ENCODE measurements at regions not wholly inside any gene's neighbourhood (a gene's known extent, or its start where the extent isn't known, plus 50 kb on each side); places are given as distances from the start of the nearest gene placed in this dataset.

DNA sequence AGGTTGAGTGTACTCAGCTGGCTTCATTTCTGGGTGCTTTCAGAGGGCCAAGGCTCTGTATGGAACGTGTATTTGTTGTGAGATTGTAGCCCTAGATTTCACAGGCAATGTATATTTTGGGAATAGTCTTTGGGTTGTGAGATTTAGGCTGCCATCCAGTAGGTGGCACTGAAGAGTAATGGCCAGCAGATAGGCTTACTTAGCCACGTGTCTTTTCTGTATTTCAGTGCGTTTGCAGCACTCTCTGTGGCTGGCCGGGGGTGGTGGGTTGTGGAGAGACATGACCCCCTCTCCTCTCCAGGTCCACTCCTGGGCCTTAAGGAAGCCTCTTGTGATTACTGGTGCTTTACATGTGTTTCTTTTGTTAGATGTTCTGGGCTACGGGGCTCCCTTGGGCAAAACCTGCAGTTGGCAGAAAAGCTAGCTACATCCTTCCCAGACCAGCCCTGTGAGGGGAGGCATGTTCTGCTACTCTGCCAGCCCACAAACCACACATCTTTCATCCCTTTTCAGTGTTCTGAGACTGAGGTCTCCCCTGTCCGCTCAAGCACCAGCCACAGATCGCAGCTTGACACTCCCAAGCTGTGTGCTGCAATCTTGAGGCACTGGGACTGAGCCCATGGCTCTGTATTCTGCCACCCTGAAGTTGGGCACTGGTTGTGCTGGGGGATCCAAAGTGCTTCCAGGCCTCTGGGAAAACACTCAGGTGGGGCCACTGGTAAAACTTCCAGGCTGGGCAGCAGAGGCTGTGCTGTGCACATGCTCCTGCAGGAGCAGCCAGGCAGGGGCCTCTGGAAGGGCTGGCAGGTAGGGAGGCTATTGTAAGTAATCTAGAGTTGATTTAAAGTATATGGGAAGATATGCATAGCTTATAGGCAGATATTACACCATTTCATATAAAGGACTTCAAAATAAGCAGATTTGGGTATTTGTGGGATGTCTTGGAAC lies 1096.8 kb upstream of the PCDH20 start:
- no peak for TF ChIP-seq RARB (CRISPR knock-in tag; IDR thresholded peaks at IDR 0.05)
- TF ChIP-seq, protein P1, sequence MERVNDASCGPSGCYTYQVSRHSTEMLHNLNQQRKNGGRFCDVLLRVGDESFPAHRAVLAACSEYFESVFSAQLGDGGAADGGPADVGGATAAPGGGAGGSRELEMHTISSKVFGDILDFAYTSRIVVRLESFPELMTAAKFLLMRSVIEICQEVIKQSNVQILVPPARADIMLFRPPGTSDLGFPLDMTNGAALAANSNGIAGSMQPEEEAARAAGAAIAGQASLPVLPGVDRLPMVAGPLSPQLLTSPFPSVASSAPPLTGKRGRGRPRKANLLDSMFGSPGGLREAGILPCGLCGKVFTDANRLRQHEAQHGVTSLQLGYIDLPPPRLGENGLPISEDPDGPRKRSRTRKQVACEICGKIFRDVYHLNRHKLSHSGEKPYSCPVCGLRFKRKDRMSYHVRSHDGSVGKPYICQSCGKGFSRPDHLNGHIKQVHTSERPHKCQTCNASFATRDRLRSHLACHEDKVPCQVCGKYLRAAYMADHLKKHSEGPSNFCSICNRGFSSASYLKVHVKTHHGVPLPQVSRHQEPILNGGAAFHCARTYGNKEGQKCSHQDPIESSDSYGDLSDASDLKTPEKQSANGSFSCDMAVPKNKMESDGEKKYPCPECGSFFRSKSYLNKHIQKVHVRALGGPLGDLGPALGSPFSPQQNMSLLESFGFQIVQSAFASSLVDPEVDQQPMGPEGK (CRISPR knock-in tag; IDR thresholded peaks at IDR 0.05; ENCODE audit: borderline replicate concordance), result no peak
- TF ChIP-seq, protein P2, sequence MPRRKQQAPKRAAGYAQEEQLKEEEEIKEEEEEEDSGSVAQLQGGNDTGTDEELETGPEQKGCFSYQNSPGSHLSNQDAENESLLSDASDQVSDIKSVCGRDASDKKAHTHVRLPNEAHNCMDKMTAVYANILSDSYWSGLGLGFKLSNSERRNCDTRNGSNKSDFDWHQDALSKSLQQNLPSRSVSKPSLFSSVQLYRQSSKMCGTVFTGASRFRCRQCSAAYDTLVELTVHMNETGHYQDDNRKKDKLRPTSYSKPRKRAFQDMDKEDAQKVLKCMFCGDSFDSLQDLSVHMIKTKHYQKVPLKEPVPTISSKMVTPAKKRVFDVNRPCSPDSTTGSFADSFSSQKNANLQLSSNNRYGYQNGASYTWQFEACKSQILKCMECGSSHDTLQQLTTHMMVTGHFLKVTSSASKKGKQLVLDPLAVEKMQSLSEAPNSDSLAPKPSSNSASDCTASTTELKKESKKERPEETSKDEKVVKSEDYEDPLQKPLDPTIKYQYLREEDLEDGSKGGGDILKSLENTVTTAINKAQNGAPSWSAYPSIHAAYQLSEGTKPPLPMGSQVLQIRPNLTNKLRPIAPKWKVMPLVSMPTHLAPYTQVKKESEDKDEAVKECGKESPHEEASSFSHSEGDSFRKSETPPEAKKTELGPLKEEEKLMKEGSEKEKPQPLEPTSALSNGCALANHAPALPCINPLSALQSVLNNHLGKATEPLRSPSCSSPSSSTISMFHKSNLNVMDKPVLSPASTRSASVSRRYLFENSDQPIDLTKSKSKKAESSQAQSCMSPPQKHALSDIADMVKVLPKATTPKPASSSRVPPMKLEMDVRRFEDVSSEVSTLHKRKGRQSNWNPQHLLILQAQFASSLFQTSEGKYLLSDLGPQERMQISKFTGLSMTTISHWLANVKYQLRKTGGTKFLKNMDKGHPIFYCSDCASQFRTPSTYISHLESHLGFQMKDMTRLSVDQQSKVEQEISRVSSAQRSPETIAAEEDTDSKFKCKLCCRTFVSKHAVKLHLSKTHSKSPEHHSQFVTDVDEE (CRISPR knock-in tag; IDR thresholded peaks at IDR 0.05), result no peak
- TF ChIP-seq TCF4 (CRISPR knock-in tag; IDR thresholded peaks at IDR 0.05; ENCODE audit: borderline replicate concordance), result no peak
- TF ChIP-seq ZNF565 (CRISPR knock-in tag; conservative IDR thresholded peaks at IDR 0.05; ENCODE audit: low read depth), result no peak
- no peak for TF ChIP-seq TOX (CRISPR knock-in tag; IDR thresholded peaks at IDR 0.05; ENCODE audit: borderline replicate concordance)
- no peak for TF ChIP-seq SNAI2 (CRISPR knock-in tag; IDR thresholded peaks at IDR 0.05)
- no peak for TF ChIP-seq GLIS3 (CRISPR knock-in tag; IDR thresholded peaks at IDR 0.05)
- TF ChIP-seq, protein P3, sequence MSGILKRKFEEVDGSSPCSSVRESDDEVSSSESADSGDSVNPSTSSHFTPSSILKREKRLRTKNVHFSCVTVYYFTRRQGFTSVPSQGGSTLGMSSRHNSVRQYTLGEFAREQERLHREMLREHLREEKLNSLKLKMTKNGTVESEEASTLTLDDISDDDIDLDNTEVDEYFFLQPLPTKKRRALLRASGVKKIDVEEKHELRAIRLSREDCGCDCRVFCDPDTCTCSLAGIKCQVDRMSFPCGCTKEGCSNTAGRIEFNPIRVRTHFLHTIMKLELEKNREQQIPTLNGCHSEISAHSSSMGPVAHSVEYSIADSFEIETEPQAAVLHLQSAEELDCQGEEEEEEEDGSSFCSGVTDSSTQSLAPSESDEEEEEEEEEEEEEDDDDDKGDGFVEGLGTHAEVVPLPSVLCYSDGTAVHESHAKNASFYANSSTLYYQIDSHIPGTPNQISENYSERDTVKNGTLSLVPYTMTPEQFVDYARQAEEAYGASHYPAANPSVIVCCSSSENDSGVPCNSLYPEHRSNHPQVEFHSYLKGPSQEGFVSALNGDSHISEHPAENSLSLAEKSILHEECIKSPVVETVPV (CRISPR knock-in tag; IDR thresholded peaks at IDR 0.05), result no peak
- TF ChIP-seq ZFP3 (CRISPR knock-in tag; IDR thresholded peaks at IDR 0.05), result no peak
- TF ChIP-seq OSR1 (CRISPR knock-in tag; IDR thresholded peaks at IDR 0.05), result no peak
- no peak for TF ChIP-seq BACH2 (CRISPR knock-in tag; IDR thresholded peaks at IDR 0.05; ENCODE audit: borderline replicate concordance)
- TF ChIP-seq, protein P4, sequence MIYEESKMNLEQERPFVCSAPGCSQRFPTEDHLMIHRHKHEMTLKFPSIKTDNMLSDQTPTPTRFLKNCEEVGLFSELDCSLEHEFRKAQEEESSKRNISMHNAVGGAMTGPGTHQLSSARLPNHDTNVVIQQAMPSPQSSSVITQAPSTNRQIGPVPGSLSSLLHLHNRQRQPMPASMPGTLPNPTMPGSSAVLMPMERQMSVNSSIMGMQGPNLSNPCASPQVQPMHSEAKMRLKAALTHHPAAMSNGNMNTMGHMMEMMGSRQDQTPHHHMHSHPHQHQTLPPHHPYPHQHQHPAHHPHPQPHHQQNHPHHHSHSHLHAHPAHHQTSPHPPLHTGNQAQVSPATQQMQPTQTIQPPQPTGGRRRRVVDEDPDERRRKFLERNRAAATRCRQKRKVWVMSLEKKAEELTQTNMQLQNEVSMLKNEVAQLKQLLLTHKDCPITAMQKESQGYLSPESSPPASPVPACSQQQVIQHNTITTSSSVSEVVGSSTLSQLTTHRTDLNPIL (CRISPR knock-in tag; IDR thresholded peaks at IDR 0.05; ENCODE audit: low read depth), result no peak
